ENCODE measurements at regions not wholly inside any gene's neighbourhood (a gene's known extent, or its start where the extent isn't known, plus 50 kb on each side); places are given as distances from the start of the nearest gene placed in this dataset.

GRCh38 chr1:218547957-218548730 is 203.0 kb downstream of the TGFB2 start:
- no peak for TF ChIP-seq CTCF (IDR thresholded peaks at IDR 0.05)
- TF ChIP-seq POLR2A (IDR thresholded peaks at IDR 0.05): no peak
- no peak for TF ChIP-seq EP300 (IDR thresholded peaks at IDR 0.05)

Measured in ovary (tissue), 3 donors.